NCI-H2107 treated with DMSO at 0.1 percent for 48 hours (cell line): ENCODE measurements at regions not wholly inside any gene's neighbourhood (a gene's known extent, or its start where the extent isn't known, plus 50 kb on each side); places are given as distances from the start of the nearest gene placed in this dataset.
"Not testable (repeated sequence)": the region's sequence is repeated elsewhere in the genome, so short reads cannot be mapped to it uniquely, and the experiment has no call there.

Source experiments
- DNase-seq: peaks from one replicate; lab custom pipeline; 2025; ENCODE audit not compliant: unreplicated experiment; lab: John Stamatoyannopoulos, UW

DNA sequence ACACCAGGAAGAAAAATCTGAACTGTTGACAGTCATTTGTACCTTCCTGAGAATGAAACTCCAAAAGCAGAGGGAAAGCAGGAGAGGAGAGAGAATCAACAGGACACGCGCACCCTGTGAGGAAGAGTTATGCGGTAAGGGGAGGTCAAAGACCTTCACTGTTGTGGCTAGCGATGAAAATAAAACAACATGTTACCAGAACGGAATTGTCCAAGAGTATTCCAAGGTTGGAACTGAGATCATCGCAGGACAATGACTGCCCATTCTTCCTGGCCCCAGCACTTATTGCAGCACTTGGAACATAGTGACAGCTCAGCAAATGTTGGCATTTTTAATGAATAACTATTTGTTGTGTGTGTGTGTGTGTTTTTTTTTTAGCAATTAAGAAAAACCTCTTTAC, 176.0 kb upstream of the TSC22D1 start:
- DNase-seq: no peak

- DNase-seq: no peak
Measured at GRCh38 chr13:44750630-44751029, 174.5 kb upstream of the TSC22D1 start.

DNA sequence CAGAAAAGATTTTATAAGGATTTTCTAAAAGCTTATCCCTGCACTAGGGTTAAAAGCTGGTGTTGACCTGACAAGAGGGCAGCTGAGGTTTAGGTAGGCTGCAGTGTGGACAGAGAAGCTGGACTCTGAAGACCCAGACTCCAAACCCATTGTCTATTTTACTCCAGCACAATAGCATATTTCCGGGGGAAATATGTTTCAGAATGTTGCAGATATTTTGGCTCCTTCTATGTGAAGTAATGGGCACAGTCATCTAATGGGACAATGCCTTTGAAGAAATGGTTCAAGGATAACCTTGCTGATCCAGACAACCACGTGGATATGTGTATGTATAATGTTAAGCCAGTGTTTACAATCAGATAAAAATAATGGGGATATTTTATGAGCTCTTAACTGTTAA, 173.8 kb upstream of the TSC22D1 start:
- no peak for DNase-seq

DNA sequence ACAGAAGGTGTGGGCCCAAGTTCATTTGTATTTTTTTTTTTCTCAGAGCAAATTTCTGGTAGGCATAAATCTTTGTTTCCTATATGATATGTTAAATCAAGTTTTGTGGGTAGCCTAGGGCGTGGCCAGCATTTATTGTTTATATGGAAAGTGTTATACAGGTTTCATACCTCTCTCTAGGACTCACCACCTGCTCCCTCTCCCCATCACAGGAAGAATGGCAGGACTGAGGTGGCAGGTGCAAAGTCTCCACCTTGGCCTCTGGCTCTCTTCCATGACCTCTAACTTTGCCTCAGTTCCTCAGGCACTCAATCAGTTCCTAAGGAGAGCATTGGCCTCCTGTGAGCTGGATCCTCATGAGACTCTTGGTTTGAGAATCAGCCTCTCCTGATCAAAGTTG, 172.3 kb upstream of the TSC22D1 start:
- peak; percentile 9 for DNase-seq

GRCh38 chr13:44747179-44747578, 171.0 kb upstream of the TSC22D1 start:
- no peak for DNase-seq

DNA sequence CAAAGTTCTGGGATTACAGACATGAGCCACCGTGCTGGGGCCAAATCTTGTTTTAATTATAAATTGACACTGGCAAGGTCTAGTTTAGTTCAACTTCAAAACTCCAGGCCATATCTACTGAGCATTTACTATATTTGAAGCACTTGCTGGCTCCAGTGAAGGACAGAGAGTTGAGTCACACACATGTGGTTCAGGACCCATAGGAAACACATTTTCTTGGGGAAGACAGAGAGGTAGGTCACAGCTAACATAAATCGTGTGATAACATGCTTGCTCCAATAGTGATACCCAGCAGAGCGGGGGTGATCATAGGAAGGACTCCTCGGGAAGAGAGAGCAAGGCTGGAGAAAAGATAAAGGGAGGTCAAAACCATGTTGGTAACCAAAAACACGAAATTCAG, 170.6 kb upstream of the TSC22D1 start:
- DNase-seq: no peak

GRCh38 chr13:44744880-44745633, 168.9 kb upstream of the TSC22D1 start:
- no peak for DNase-seq

DNA sequence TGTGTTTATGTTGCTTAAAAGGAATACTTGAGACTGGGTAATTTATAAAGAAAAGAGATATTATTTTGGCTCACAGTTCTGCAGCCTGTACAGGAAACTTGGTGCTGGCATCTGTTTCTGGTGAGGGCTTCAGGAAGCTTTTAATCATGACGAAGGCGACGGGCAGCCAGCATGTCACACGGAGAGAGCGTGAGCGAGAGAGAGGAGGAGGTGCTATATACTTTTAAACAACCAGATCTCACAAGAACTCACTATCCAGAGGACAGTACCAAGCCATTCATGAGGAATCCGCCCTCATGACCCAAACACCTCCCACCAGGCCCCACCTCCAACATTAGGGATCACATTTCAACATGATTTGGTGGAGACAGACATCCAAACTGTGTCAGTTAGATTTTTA, 163.4 kb upstream of the TSC22D1 start:
- no peak for DNase-seq

GRCh38 chr13:44739120-44739519, 163.0 kb upstream of the TSC22D1 start:
- no peak for DNase-seq

DNA sequence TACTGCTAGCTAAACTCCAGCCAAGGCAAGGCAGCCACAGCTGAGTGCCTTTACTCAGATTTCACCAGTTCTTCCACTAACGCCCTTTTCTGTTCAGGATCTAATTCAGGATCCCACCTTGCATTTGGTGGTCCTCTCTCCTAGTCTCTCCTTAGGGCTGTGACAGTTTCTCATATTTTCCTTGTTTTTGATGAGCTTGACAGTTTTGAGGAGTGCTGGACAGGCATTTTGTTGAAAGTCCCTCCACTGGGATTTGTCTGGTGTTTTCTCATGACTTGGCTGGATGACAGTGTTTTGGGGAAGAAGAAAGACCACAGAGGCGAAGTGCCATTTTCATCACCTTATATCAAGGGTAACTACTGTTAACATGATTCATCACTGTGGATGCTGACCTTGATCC, 162.3 kb upstream of the TSC22D1 start:
- DNase-seq: no peak

DNA sequence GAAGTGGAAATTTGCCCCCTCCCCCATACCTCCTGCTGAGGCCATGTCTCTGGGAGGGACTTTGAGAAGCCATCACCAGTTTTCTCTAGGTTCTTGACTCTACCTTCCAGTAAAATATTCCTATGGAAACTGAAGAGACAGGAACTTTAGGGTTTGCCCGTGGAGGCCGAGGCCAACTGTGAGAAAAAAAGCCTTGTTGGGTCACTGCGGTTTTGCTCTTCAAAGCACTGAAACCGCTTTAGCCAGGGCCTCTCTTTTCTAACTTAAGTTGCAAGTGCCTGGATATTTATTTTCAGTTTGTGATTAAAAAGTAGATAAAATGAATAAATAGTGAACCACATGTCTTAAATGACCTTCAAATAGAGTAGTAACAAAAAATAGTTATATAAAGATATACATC, 159.7 kb upstream of the TSC22D1 start:
- DNase-seq: no peak

DNA sequence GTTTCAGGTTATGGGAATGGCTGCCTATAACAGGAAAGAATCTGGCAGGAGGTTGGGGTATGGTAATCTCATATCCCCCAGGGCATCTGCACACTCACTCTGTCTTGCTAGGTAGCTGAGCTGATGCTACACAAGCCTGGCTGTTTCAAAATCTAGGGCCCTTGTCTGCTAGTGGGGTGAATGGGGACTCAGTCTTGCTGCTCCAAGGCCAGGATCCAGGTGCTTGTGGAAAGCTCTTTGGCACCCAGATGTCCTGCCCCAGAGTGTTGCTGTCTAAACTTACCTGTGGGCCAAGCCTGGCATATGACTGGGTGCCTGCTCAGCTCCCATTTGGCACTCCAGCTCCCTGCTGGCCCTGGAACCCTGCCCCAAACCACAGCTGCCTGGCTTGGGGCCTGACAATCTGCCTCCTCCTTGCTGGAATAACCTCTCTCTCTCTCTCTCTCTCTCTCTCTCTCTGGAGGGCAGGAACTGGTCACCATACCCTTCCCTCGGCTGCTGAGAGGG, 158.1 kb upstream of the TSC22D1 start:
- peak; percentile 80 for DNase-seq

GRCh38 chr13:44732503-44733098, 156.5 kb upstream of the TSC22D1 start:
- no peak for DNase-seq

GRCh38 chr13:44730851-44731250, 154.7 kb upstream of the TSC22D1 start:
- no peak for DNase-seq

DNA sequence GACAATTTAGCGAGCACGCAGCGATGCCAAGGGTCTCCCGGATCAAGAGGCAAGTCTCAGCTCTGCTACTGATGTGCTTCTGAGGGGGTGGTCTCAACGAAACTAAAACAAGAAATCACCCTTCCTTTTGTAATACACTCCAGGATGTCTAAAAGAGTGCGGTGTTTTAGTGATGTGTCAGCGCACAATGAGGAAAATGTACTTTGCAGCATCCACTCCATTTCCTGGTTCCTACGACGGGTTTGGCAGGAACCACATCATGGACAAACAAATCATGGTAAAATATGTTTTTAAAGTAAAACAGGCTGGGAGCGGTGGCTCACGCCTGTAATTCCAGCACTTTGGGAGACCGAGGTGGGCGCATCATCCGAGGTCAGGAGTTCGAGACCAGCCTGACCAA, 154.0 kb upstream of the TSC22D1 start:
- DNase-seq: no peak

DNA sequence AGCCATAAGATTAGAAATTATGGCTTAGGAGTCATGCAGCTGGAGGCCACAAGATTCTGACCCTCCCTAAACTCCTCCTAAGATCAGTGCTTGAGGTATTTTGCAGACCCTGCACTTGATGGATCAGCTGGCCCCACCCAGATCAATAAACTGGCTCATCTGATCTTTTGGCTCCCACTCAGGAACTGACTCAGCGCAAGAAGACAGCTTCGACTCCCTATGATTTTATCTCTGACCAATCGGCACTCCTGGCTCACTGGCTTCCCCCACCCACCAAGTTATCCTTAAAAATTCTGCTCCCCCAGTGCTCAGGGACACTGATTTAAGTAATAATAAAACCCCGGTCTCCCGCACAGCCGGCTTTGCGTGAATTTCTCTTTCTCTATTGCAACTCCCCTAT, 151.5 kb upstream of the TSC22D1 start:
- DNase-seq: not testable (repeated sequence)

- no peak for DNase-seq
Measured at GRCh38 chr13:44726778-44727177, 150.6 kb upstream of the TSC22D1 start.

GRCh38 chr13:44726214-44726613, 150.1 kb upstream of the TSC22D1 start:
- no peak for DNase-seq

DNA sequence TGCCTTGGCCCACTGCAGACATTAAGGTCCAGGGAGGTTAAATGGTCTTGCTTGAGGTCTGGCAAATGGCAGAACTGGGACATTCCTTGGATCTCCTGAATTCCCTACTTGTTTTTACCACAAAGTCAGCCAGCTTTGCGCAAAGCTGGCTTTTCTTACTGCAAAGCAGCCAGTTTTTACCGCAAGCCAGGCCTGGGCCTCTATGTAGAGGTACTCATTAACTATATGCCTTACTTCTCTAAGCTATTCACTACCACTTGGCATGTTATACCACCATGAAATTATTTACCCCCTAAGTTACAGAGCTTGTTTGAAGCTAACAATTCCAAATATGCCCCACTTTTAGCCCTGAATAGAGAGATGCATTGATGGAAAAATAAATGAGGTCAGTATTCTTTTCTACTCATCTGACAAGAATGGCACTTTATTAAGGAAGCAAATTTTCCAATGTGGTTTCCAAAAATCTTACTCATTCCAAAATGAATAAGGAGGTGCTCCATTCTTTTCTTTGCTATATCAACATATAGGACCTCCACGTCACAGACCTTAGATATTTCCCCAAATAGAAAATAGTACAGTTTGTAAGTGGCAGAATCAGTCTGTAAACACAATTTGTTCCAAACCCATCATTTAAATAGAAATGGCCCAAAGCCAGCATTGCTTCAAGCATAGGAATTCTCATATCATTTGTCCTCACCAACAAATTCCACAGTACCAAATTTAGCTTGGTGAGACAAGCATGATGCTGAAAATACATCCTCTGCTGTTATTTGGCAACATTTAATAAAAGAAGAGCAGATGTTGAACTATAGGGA, 143.9 kb upstream of the TSC22D1 start:
- no peak for DNase-seq

GRCh38 chr13:44718467-44718866, 142.3 kb upstream of the TSC22D1 start:
- no peak for DNase-seq

GRCh38 chr13:44715287-44716230, 139.4 kb upstream of the TSC22D1 start:
- no peak for DNase-seq
